ENCODE measurements at regions not wholly inside any gene's neighbourhood (a gene's known extent, or its start where the extent isn't known, plus 50 kb on each side); places are given as distances from the start of the nearest gene placed in this dataset.

- no peak for TF ChIP-seq CTCF (IDR thresholded peaks at IDR 0.05)
- no peak for TF ChIP-seq EP300 (IDR thresholded peaks at IDR 0.05)
- TF ChIP-seq POLR2A (IDR thresholded peaks at IDR 0.05) = no peak
- TF ChIP-seq POLR2AphosphoS5 (IDR thresholded peaks at IDR 0.05) = no peak
These were observed 343.2 kb downstream of the SPRY1 start for GRCh38 chr4:123739806-123740205.

All from sigmoid colon (tissue), 4 donors.